Transverse colon (tissue), 4 donors: ENCODE measurements at regions not wholly inside any gene's neighbourhood (a gene's known extent, or its start where the extent isn't known, plus 50 kb on each side); places are given as distances from the start of the nearest gene placed in this dataset.

ENCODE experiments used
- DNase-seq: peaks from one replicate; pipeline ENCODE4 v3.0.0-alpha.2; 2019
- H3K27ac ChIP-seq, 4 donors: fragments of 200-600 bp; sonication (generic); 2 replicates each; pipeline ENCODE4 v1.5.1; 2016 to 2018; ENCODE audit warnings: inconsistent platforms in 4 of 4
- H3K27me3 ChIP-seq: fragments of 200-600 bp; sonication (generic); 2 replicates; pipeline ENCODE4 v1.5.1; 2017; ENCODE audit warnings: inconsistent platforms
- H3K36me3 ChIP-seq, 4 donors: fragments of 200-600 bp; sonication (generic); 2 replicates each; pipeline ENCODE4 v1.5.1; 2017 to 2019; ENCODE audit warnings: inconsistent platforms in 4 of 4
- H3K4me1 ChIP-seq, 4 donors: fragments of 200-600 bp; sonication (generic); 2 replicates each; pipeline ENCODE4 v1.5.1; 2017 to 2020; ENCODE audit warnings: inconsistent platforms in 4 of 4
- H3K4me3 ChIP-seq, 4 donors: fragments of 200-600 bp; sonication (generic); 1 replicate in 1 of 4; 2 replicates in 3 of 4; pipeline versions ENCODE4 v1.5.1 to v1.6.1; 2017 to 2019; ENCODE audit warnings: inconsistent platforms in 4 of 4
- H3K9me3 ChIP-seq, 2 donors: fragments of 200-600 bp; sonication (generic); 2 replicates each; pipeline ENCODE4 v1.5.1; 2017 to 2019; ENCODE audit warnings: inconsistent platforms in 2 of 2
- CTCF ChIP-seq, 5 experiments: fragments of 200-600 bp in 3 of 5; fragments of 450-650 bp in 2 of 5; sonication (generic) in 3 of 5; IDR thresholded peaks; 1 replicate in 2 of 5; 2 replicates in 3 of 5; pipeline ENCODE4 v1.5.1; 2016 to 2017; ENCODE audit warnings: antibody characterized with exemption in 5 of 5, inconsistent platforms in 3 of 5, mild to moderate bottlenecking in 2 of 5, moderate library complexity in 1 of 5
- EP300 ChIP-seq: sonication (generic); formaldehyde crosslinking; IDR thresholded peaks from one replicate; pipeline ENCODE4 v1.6.1; 2017; ENCODE audit warnings: antibody characterized with exemption, low read depth
- POLR2A ChIP-seq: fragments of 450-650 bp; IDR thresholded peaks from one replicate; pipeline ENCODE4 v1.6.1; 2016; ENCODE audit warnings: antibody characterized with exemption, mild to moderate bottlenecking, moderate library complexity
- POLR2AphosphoS5 ChIP-seq, 3 donors: sonication (generic); formaldehyde crosslinking; IDR thresholded peaks; one replicate each; pipeline ENCODE4 v1.6.1; 2016; ENCODE audit warnings: antibody characterized with exemption in 3 of 3
- WGBS, 2 donors: methylation state at CpG; one replicate each; pipeline ENCODE4 v1.1.5; 2018; ENCODE audit warnings: low coverage in 1 of 2; 5-methylcytosine and 5-hydroxymethylcytosine counted together
- in situ Hi-C, 4 donors: fragments of 200-750 bp; cut with MboI; loops; one replicate each; pipeline versions ENCODE4 v1.15.0 to v1.15.1; 2017; ENCODE audit warnings: low sequenced_read_pairs in 3 of 4, low pct_ligation_motif_present in 1 of 4, low pct_unique_long_range_greater_than_20kb in 1 of 4
- intact Hi-C: fragments of 100-400 bp; cut with DNase I; formaldehyde crosslinking; loops from one replicate; pipeline ENCODE4 v1.15.1; 2023; ENCODE audit warnings: low total_unique reads

GRCh38 chr1:113247355-113247754 lies 143.0 kb upstream of the MAGI3 start:
- 83% methylated on average over 2 of the region's 2 CpGs; no CpG with 5 or more reads in 1 of the 2 donors for WGBS, 2 donors
- in situ Hi-C loops (no loop called here), intact Hi-C loops (no loop called here)
- H3K36me3 ChIP-seq = no peaks in the 10 kb centered on the region
- no peak overlapping the region for H3K4me3 ChIP-seq
- peak; percentile 40 for DNase-seq
- no peak for TF ChIP-seq POLR2AphosphoS5 (IDR thresholded peaks at IDR 0.05)
- TF ChIP-seq CTCF (IDR thresholded peaks at IDR 0.05) = no peak
- TF ChIP-seq POLR2A = no peak
- TF ChIP-seq EP300 = no peak
- peak overlapping the region; percentile 15 to 57 (median 53) for H3K27ac ChIP-seq
- H3K4me1 ChIP-seq = peaks cover 11 to 51% (median 32%) of the 10 kb centered on the region in 4 donors
- H3K27me3 ChIP-seq = no peaks in the 10 kb centered on the region
- H3K9me3 ChIP-seq = no peaks in the 10 kb centered on the region

GRCh38 chr1:113247782-113248181 lies 142.5 kb upstream of the MAGI3 start:
- H3K36me3 ChIP-seq = no peaks in the 10 kb centered on the region
- no peaks in the 10 kb centered on the region for H3K27me3 ChIP-seq
- H3K9me3 ChIP-seq = no peaks in the 10 kb centered on the region
- no peak for TF ChIP-seq CTCF (IDR thresholded peaks at IDR 0.05)
- TF ChIP-seq POLR2AphosphoS5 (IDR thresholded peaks at IDR 0.05) = no peak
- TF ChIP-seq POLR2A = no peak
- no peak for TF ChIP-seq EP300
- WGBS, 2 donors = 90% methylated on average over 3 of the region's 3 CpGs; no CpG with 5 or more reads in 1 of the 2 donors
- H3K4me1 ChIP-seq = peaks cover 13 to 54% (median 33%) of the 10 kb centered on the region in 4 donors
- peak overlapping the region; percentile 15 to 57 (median 53) for H3K27ac ChIP-seq
- no peak for DNase-seq
- intact Hi-C loops = no loop called here
- in situ Hi-C loops = no loop called here
- H3K4me3 ChIP-seq = no peak overlapping the region

- 43 to 51% methylated on average over 1 to 5 of the region's 5 CpGs for WGBS, 2 donors
- H3K27me3 ChIP-seq = no peaks in the 10 kb centered on the region
- no peak overlapping the region for H3K4me3 ChIP-seq
- TF ChIP-seq POLR2A (no peak), POLR2AphosphoS5 (IDR thresholded peaks at IDR 0.05) (no peak), CTCF (IDR thresholded peaks at IDR 0.05) (no peak), EP300 (no peak)
- peaks cover 10 to 52% (median 29%) of the 10 kb centered on the region in 4 donors for H3K4me1 ChIP-seq
- H3K36me3 ChIP-seq = no peaks in the 10 kb centered on the region
- no peaks in the 10 kb centered on the region for H3K9me3 ChIP-seq
- intact Hi-C loops (no loop called here), in situ Hi-C loops (no loop called here)
- H3K27ac ChIP-seq = peak overlapping the region in 3 of 4 donors; percentile 51 to 57 (median 55)
- peak; percentile 35 for DNase-seq
Observed at GRCh38 chr1:113248494-113248893, 141.8 kb upstream of the MAGI3 start.

GRCh38 chr1:113250161-113250560 lies 140.2 kb upstream of the MAGI3 start:
- intact Hi-C loops (no loop called here), in situ Hi-C loops (no loop called here)
- no peak overlapping the region for H3K4me3 ChIP-seq
- WGBS, 2 donors = 72 to 74% methylated on average over 6 of the region's 6 CpGs
- H3K27me3 ChIP-seq = no peaks in the 10 kb centered on the region
- DNase-seq = no peak
- TF ChIP-seq POLR2A (no peak), EP300 (no peak), POLR2AphosphoS5 (IDR thresholded peaks at IDR 0.05) (no peak)
- no peaks in the 10 kb centered on the region for H3K9me3 ChIP-seq
- H3K4me1 ChIP-seq = peaks cover 3 to 54% (median 25%) of the 10 kb centered on the region in 4 donors
- H3K36me3 ChIP-seq = no peaks in the 10 kb centered on the region
- H3K27ac ChIP-seq = no peak overlapping the region

GRCh38 chr1:113252166-113252565 lies 138.1 kb upstream of the MAGI3 start:
- Histone ChIP-seq H3K4me1 (peaks cover 3 to 56% (median 27%) of the 10 kb centered on the region in 4 donors), H3K27me3 (no peaks in the 10 kb centered on the region), H3K27ac (peak overlapping the region; percentile 73 to 86 (median 82)), H3K4me3 (no peak overlapping the region), H3K9me3 (no peaks in the 10 kb centered on the region), H3K36me3 (no peaks in the 10 kb centered on the region)
- TF ChIP-seq POLR2AphosphoS5 (IDR thresholded peaks at IDR 0.05) = no peak
- in situ Hi-C loops (no loop called here), intact Hi-C loops (loop anchor here (2.0 kb wide), 1 partner anchor 21 kb away; no protein-coding TSS in a partner anchor)
- WGBS, 2 donors = 82 to 84% methylated on average over 6 to 7 of the region's 7 CpGs
- DNase-seq = no peak
